ENCODE measurements at regions not wholly inside any gene's neighbourhood (a gene's known extent, or its start where the extent isn't known, plus 50 kb on each side); places are given as distances from the start of the nearest gene placed in this dataset.

DNA sequence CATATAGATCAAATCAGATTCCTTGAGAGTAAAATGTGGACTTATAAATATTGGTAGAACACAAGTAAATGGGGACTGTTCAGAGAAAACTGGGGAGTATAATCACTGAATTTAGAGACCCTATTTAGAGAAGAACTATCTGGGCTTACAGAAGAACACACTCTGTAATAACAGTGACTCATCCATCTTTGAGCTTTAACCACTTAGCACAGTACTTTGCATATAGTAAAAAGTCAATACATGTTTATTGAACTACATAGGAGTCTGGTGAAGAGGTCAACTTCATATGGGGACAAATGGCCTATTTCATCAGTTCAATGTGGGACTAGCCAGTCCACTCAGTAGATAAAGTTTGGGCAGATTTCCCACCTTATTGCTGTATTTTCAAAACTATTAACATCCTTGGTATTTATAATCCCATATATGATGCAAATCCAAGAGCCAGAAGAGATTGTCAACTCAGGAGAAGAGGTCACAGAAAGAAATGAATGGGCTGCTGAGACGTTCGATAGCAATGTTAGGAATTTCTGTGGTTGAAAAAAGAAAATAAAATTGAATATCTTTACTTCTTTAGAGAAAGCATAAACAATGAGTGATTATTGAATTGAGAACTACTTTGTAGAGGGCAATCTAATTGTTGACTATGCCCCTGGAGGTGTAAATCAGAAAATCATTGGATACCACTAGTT, 119.3 kb upstream of the CACNA2D1 start:
- no peak for TF ChIP-seq POLR2A (IDR thresholded peaks at IDR 0.05)
- no peak for TF ChIP-seq POLR2AphosphoS5 (IDR thresholded peaks at IDR 0.05)
- TF ChIP-seq CTCF (IDR thresholded peaks at IDR 0.05) = no peak
